PC-9 (cell line): ENCODE measurements at regions not wholly inside any gene's neighbourhood (a gene's known extent, or its start where the extent isn't known, plus 50 kb on each side); places are given as distances from the start of the nearest gene placed in this dataset.

Experiments
- EZH2 ChIP-seq: fragments of 200-600 bp; sonication (generic); IDR thresholded peaks from 2 replicates; pipeline ENCODE4 v1.8.0; 2017; ENCODE audit warnings: antibody characterized with exemption, low read depth
- TF ChIP-seq, protein P1 (sequence below): fragments of 200-600 bp; sonication (generic); conservative IDR thresholded peaks from 2 replicates; pipeline ENCODE4 v1.6.1; 2017; ENCODE audit warnings: mixed run types, antibody characterized with exemption, mild to moderate bottlenecking, moderate library complexity

DNA sequence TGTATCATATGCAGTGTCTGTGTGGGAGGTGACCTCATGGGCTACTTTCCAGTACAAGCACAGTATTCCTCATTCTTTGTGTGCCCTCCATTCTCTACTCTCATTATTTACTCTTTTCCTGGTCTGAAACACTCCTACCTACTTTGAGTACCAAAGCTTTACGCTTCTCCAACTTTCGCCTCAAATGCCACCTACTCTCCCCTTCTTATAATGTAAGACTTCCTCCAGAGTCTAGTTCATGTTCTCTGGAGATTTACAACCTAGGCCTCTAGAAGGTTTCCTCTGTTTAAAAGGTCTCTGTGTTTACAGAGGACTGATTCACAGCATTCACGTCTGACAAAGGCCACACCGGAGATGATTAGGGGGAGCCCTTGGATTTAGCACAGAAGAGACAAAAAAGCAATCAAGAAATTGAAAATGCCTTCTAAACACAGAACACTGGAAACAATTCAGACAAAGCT, 302.0 kb downstream of the KLF12 start:
- TF ChIP-seq, protein P1, sequence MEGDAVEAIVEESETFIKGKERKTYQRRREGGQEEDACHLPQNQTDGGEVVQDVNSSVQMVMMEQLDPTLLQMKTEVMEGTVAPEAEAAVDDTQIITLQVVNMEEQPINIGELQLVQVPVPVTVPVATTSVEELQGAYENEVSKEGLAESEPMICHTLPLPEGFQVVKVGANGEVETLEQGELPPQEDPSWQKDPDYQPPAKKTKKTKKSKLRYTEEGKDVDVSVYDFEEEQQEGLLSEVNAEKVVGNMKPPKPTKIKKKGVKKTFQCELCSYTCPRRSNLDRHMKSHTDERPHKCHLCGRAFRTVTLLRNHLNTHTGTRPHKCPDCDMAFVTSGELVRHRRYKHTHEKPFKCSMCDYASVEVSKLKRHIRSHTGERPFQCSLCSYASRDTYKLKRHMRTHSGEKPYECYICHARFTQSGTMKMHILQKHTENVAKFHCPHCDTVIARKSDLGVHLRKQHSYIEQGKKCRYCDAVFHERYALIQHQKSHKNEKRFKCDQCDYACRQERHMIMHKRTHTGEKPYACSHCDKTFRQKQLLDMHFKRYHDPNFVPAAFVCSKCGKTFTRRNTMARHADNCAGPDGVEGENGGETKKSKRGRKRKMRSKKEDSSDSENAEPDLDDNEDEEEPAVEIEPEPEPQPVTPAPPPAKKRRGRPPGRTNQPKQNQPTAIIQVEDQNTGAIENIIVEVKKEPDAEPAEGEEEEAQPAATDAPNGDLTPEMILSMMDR, result no peak
- TF ChIP-seq EZH2, result no peak
